Left ventricle myocardium inferior (tissue), 1 donor: ENCODE measurements at regions not wholly inside any gene's neighbourhood (a gene's known extent, or its start where the extent isn't known, plus 50 kb on each side); places are given as distances from the start of the nearest gene placed in this dataset.

Experiments used
- DNase-seq: peaks from one replicate; pipeline ENCODE4 v3.0.0-alpha.2; 2020
- H3K27ac ChIP-seq: fragments of 200-600 bp; replicated peaks from 2 replicates; pipeline ENCODE4 v1.8.0; 2021
- H3K27me3 ChIP-seq: fragments of 200-600 bp; 2 replicates; pipeline ENCODE4 v1.8.0; 2021; ENCODE audit warnings: low read depth
- H3K36me3 ChIP-seq: fragments of 200-600 bp; 2 replicates; pipeline ENCODE4 v1.8.0; 2021
- H3K4me1 ChIP-seq: fragments of 200-600 bp; 2 replicates; pipeline ENCODE4 v1.8.0; 2021
- H3K4me3 ChIP-seq: fragments of 200-600 bp; 2 replicates; pipeline ENCODE4 v1.8.0; 2021; ENCODE audit warnings: mild to moderate bottlenecking, moderate library complexity
- H3K9me3 ChIP-seq: fragments of 200-600 bp; replicated peaks from 2 replicates; pipeline ENCODE4 v1.8.0; 2021
- CTCF ChIP-seq: fragments of 200-600 bp; IDR thresholded peaks from 2 replicates; pipeline ENCODE4 v1.8.0; 2021; ENCODE audit warnings: antibody characterized with exemption, mild to moderate bottlenecking, borderline replicate concordance
- intact Hi-C: fragments of 100-400 bp; cut with micrococcal nuclease; formaldehyde crosslinking; loops from one replicate; pipeline ENCODE4 v1.11.0; 2022
- donor health status: DM: no; HTN: yes; CAD: no; lungs with severe emphysema.

GRCh38 chr6:122128445-122128844 is 271.0 kb upstream of the HSF2 start:
- H3K4me3 ChIP-seq: peak overlapping the region; percentile 55
- peaks cover 5% of the 10 kb centered on the region for H3K4me1 ChIP-seq
- H3K27me3 ChIP-seq: no peaks in the 10 kb centered on the region
- no peaks in the 10 kb centered on the region for H3K36me3 ChIP-seq
- intact Hi-C loops: loop anchor here (10.0 kb wide), 1 partner anchor 694 kb away; the partner anchor contains the start of gene GJA1
- no peak for DNase-seq
- peak overlapping the region; percentile 89 for H3K27ac ChIP-seq
- no peaks in the 10 kb centered on the region for H3K9me3 ChIP-seq
- no peak for TF ChIP-seq CTCF

DNA sequence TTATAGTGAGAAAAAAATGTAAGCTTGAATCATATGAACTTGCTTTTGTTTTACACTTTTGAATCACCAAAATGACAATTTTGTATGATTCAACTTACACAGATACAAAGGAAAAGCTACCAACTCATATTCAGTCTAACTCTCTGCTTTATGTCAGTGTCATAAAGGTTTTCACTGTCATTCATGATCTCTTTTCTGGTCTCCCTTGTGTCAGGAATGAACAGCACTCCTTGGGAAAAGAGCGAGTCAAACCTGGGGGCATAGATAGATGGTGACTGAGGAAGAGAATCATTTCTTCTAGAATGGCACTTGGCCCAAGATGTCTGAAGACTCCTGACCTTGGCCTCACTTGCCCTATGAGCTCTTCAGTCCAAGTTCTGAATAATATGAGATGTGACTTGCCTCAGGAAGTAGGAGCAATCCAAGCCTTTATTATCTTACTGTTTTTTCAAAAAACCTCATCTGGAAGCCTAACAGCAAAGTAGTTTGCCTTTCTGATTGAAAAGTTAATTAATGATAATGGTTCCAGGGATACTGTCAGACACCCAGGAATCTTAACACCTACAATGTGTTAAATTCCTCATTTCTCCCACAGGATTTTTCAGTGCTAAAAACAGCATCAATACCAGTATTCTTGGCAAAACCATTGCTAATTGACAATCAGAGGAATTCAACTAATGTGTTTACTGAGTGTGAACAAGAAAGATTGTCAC is 270.0 kb upstream of the HSF2 start:
- no peak for DNase-seq
- peak; percentile 15 for TF ChIP-seq CTCF
- intact Hi-C loops: loop anchor here (10.0 kb wide), 1 partner anchor 695 kb away; the partner anchor contains the start of gene GJA1
- Histone ChIP-seq H3K4me1 (peaks cover 10% of the 10 kb centered on the region), H3K27me3 (no peaks in the 10 kb centered on the region), H3K36me3 (no peaks in the 10 kb centered on the region), H3K4me3 (peak overlapping the region; percentile 22), H3K27ac (peak overlapping the region; percentile 89), H3K9me3 (no peaks in the 10 kb centered on the region)

DNA sequence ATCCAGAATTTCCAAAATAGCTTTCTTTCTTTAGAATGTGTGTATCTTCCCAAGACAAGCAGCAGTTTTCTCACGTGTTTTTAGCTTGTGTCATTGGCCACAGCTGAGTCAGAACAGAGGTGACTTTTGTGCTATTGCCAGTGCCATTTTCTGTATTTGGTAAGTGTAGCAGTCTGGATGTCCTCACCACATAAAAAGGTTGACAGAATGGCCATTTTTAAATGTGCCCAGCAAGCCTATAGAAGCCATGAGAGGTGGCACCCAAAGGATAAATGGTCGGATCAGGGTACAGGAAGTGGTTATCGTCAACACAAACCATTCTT is 269.5 kb upstream of the HSF2 start:
- TF ChIP-seq CTCF: no peak
- no peaks in the 10 kb centered on the region for H3K36me3 ChIP-seq
- peak overlapping the region; percentile 89 for H3K27ac ChIP-seq
- H3K27me3 ChIP-seq: no peaks in the 10 kb centered on the region
- H3K4me1 ChIP-seq: peaks cover 10% of the 10 kb centered on the region
- intact Hi-C loops: no loop called here
- no peak for DNase-seq
- H3K9me3 ChIP-seq: no peaks in the 10 kb centered on the region
- no peak overlapping the region for H3K4me3 ChIP-seq

DNA sequence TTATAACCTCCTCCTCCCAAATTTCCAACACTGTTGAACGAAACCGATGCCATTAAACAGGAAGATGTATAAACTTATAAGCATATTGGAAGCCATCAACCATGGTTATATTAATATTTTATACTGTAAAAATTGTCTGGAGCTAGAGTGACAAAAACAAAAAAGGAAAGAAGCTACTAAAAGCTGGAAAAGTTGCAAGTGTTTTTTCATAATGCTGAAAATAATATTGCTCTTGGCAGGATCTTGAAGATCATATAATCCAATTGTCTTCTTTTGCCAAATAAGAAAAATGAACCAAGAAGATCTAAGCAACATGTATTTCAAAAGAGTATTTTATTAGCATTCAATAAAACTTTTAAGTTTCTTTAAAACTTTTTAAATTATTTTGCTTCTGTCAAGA is 268.9 kb upstream of the HSF2 start:
- intact Hi-C loops: no loop called here
- Histone ChIP-seq H3K4me3 (no peak overlapping the region), H3K4me1 (peaks cover 10% of the 10 kb centered on the region), H3K27ac (peak overlapping the region; percentile 89), H3K27me3 (no peaks in the 10 kb centered on the region), H3K36me3 (no peaks in the 10 kb centered on the region), H3K9me3 (no peaks in the 10 kb centered on the region)
- DNase-seq: no peak
- no peak for TF ChIP-seq CTCF

- Histone ChIP-seq H3K27ac (no peak overlapping the region), H3K27me3 (no peaks in the 10 kb centered on the region), H3K4me3 (no peak overlapping the region), H3K9me3 (no peaks in the 10 kb centered on the region), H3K36me3 (no peaks in the 10 kb centered on the region), H3K4me1 (peaks cover 4% of the 10 kb centered on the region)
- intact Hi-C loops: no loop called here
- no peak for TF ChIP-seq CTCF
- no peak for DNase-seq
Observed at GRCh38 chr6:122136386-122136785, 263.1 kb upstream of the HSF2 start.

- no peak for DNase-seq
- no peak for TF ChIP-seq CTCF
- Histone ChIP-seq H3K4me3 (no peak overlapping the region), H3K9me3 (no peaks in the 10 kb centered on the region), H3K36me3 (no peaks in the 10 kb centered on the region), H3K4me1 (no peaks in the 10 kb centered on the region), H3K27ac (no peak overlapping the region), H3K27me3 (no peaks in the 10 kb centered on the region)
- intact Hi-C loops: no loop called here
Observed at GRCh38 chr6:122140031-122140430, 259.4 kb upstream of the HSF2 start.
